Trophoblast cell (in vitro differentiated cells and primary cell): ENCODE measurements at regions not wholly inside any gene's neighbourhood (a gene's known extent, or its start where the extent isn't known, plus 50 kb on each side); places are given as distances from the start of the nearest gene placed in this dataset.
A peak's percentile ranks its signal among the peaks of the same experiment; 100 is the strongest.

Source experiments
- DNase-seq, 2 donors: peaks; one replicate each; pipeline ENCODE4 v3.0.0-alpha.2; 2016
- H2AFZ ChIP-seq: 2 replicates; pipeline ENCODE4 v1.6.1; 2013; ENCODE audit warnings: low read length, moderate library complexity, mild to moderate bottlenecking; ENCODE audit not compliant: insufficient read depth, poor library complexity
- H2AK5ac ChIP-seq: 2 replicates; pipeline ENCODE4 v1.6.1; 2013; ENCODE audit warnings: mild to moderate bottlenecking, low read length
- H2BK120ac ChIP-seq: 2 replicates; pipeline ENCODE4 v1.6.1; 2013; ENCODE audit warnings: low read length, mild to moderate bottlenecking, moderate library complexity; ENCODE audit not compliant: insufficient read depth, poor library complexity
- H2BK12ac ChIP-seq: 2 replicates; pipeline ENCODE4 v1.6.1; 2013; ENCODE audit warnings: mild to moderate bottlenecking, low read length, moderate library complexity
- H2BK5ac ChIP-seq: 2 replicates; pipeline ENCODE4 v1.6.1; 2013; ENCODE audit warnings: low read length, low read depth, moderate library complexity, mild to moderate bottlenecking; ENCODE audit not compliant: poor library complexity
- H3K14ac ChIP-seq: 2 replicates; pipeline ENCODE4 v1.6.1; 2013; ENCODE audit warnings: mild to moderate bottlenecking, low read length
- H3K18ac ChIP-seq: 2 replicates; pipeline ENCODE4 v1.6.1; 2013; ENCODE audit warnings: mild to moderate bottlenecking, low read length
- H3K23ac ChIP-seq: 2 replicates; pipeline ENCODE4 v1.6.1; 2013; ENCODE audit warnings: low read length
- H3K27ac ChIP-seq: 2 replicates; pipeline ENCODE4 v1.5.1; 2013; ENCODE audit warnings: low read depth, mild to moderate bottlenecking, inconsistent platforms, low read length, moderate library complexity
- H3K27me3 ChIP-seq: 2 replicates; pipeline ENCODE4 v1.6.1; 2013; ENCODE audit warnings: inconsistent platforms, mild to moderate bottlenecking, low read length, moderate library complexity; ENCODE audit not compliant: insufficient read depth
- H3K36me3 ChIP-seq, 2 experiments: 1 replicate in 1 of 2; 2 replicates in 1 of 2; pipeline ENCODE4 v1.6.1; 2013; ENCODE audit warnings: low read length in 2 of 2, mild to moderate bottlenecking in 2 of 2, moderate library complexity in 1 of 2; ENCODE audit not compliant: insufficient read depth in 2 of 2, control insufficient read depth in 1 of 2
- H3K4ac ChIP-seq: 2 replicates; pipeline ENCODE4 v1.6.1; 2013; ENCODE audit warnings: low read depth, mild to moderate bottlenecking, low read length, moderate library complexity
- H3K4me1 ChIP-seq, 2 experiments: 1 replicate in 1 of 2; 2 replicates in 1 of 2; pipeline ENCODE4 v1.6.1; 2013; ENCODE audit warnings: low read length in 2 of 2, mild to moderate bottlenecking in 2 of 2, moderate library complexity in 1 of 2; ENCODE audit not compliant: insufficient read depth in 2 of 2, control insufficient read depth in 1 of 2
- H3K4me2 ChIP-seq: 2 replicates; pipeline ENCODE4 v1.6.1; 2013; ENCODE audit warnings: inconsistent platforms, mild to moderate bottlenecking, low read length, moderate library complexity
- H3K4me3 ChIP-seq: 2 replicates; pipeline ENCODE4 v1.5.1; 2013; ENCODE audit warnings: mild to moderate bottlenecking, low read depth, low read length, inconsistent platforms
- H3K79me1 ChIP-seq: one replicate; pipeline ENCODE4 v1.6.1; 2013; ENCODE audit warnings: low read length
- H3K79me2 ChIP-seq: 2 replicates; pipeline ENCODE4 v1.6.1; 2013; ENCODE audit warnings: low read length, mild to moderate bottlenecking; ENCODE audit not compliant: control insufficient read depth, insufficient read depth, poor library complexity
- H3K9ac ChIP-seq: 2 replicates; pipeline ENCODE4 v1.6.1; 2013; ENCODE audit warnings: mild to moderate bottlenecking, low read length
- H3K9me3 ChIP-seq: 2 replicates; pipeline ENCODE4 v1.6.1; 2013; ENCODE audit warnings: low read depth, mild to moderate bottlenecking, control low read depth, inconsistent platforms, low read length; ENCODE audit not compliant: insufficient read depth
- H4K12ac ChIP-seq: 2 replicates; pipeline ENCODE4 v1.6.1; 2013; ENCODE audit warnings: low read depth, mild to moderate bottlenecking, low read length, moderate library complexity
- H4K8ac ChIP-seq: 2 replicates; pipeline ENCODE4 v1.6.1; 2013; ENCODE audit warnings: low read depth, mild to moderate bottlenecking, low read length, moderate library complexity
- H4K91ac ChIP-seq: one replicate; pipeline ENCODE4 v1.6.1; 2013; ENCODE audit warnings: low read depth, mild to moderate bottlenecking, low read length, moderate library complexity
- WGBS: extraction: QIAGEN DNeasy Blood & Tissue Kit; methylation state at CpG from one replicate; pipeline ENCODE4 v1.1.7; 2013; ENCODE audit warnings: missing lambda C conversion rate; ENCODE audit not compliant: insufficient read length, insufficient coverage; ENCODE audit errors: extremely low coverage; 5-methylcytosine and 5-hydroxymethylcytosine counted together

DNA sequence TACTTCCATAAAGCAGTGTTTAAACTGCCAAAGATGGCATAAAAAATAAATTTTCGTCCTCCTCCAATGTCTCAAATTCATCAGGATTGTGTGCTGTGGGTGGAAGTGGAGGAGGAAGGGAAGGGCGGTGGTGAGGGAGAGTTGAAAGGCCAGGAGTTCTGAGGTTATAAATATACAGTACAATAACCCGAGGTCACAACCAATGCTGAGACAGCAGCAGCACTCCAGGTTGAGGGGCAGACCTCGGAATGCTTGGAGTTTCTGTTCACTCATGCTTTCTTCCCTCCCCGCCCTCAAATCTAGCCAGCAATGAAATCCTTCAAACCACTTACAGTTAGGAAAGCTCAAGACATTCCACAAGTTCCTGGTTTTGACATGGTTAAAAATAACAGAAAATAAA is 134.0 kb upstream of the SMAD1 start:
- Histone ChIP-seq H3K9me3 (no peaks in the 10 kb centered on the region), H3K27me3 (no peaks in the 10 kb centered on the region), H3K4me2 (no peak overlapping the region), H3K79me1 (no peaks in the 10 kb centered on the region), H2BK5ac (no peak overlapping the region), H3K27ac (no peak overlapping the region), H4K12ac (no peak overlapping the region), H2BK120ac (no peak overlapping the region), H3K14ac (no peak overlapping the region), H3K4me3 (no peak overlapping the region), H2AFZ (no peak overlapping the region), H4K8ac (no peak overlapping the region), H3K23ac (no peak overlapping the region), H3K9ac (no peak overlapping the region), H2AK5ac (no peak overlapping the region), H4K91ac (no peak overlapping the region), H3K18ac (no peak overlapping the region), H3K36me3 (no peaks in the 10 kb centered on the region), H3K4me1 (peaks cover 0 to 4% of the 10 kb centered on the region in 2 experiments), H3K79me2 (no peaks in the 10 kb centered on the region), H3K4ac (no peak overlapping the region), H2BK12ac (no peak overlapping the region)
- no CpG with 5 or more reads among the region's 5 CpGs for WGBS
- DNase-seq = no peak

DNA sequence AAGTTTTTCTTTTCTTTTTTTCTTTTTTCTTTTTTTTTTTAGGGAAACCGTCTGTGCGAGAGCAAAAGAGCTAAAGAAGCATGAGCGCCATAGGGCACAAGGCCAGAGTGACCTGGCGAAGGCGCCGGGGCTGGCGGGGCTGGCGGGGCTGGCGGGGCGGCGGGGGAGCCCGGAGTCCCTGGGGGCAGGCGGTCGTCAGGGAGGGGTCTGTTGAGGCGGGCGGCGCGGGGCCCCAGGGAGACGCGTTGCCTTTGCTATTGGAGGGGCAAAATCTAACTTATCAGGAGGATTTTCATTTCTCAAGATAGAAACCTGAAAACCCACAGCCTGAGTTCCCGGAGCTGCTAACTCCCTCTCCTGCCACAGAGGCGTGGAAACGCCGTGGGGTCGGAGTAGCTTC is 135.6 kb upstream of the SMAD1 start:
- peaks cover 3 to 4% of the 10 kb centered on the region in 2 experiments for H3K4me1 ChIP-seq
- no peak overlapping the region for H3K9ac ChIP-seq
- H2AFZ ChIP-seq = no peak overlapping the region
- H3K27ac ChIP-seq = no peak overlapping the region
- H2BK12ac ChIP-seq = no peak overlapping the region
- H2AK5ac ChIP-seq = no peak overlapping the region
- no peak overlapping the region for H2BK120ac ChIP-seq
- no peaks in the 10 kb centered on the region for H3K27me3 ChIP-seq
- H3K4me2 ChIP-seq = no peak overlapping the region
- H3K4me3 ChIP-seq = no peak overlapping the region
- H3K14ac ChIP-seq = no peak overlapping the region
- no peaks in the 10 kb centered on the region for H3K36me3 ChIP-seq
- H2BK5ac ChIP-seq = no peak overlapping the region
- no peak overlapping the region for H4K91ac ChIP-seq
- no CpG with 5 or more reads among the region's 25 CpGs for WGBS
- H3K4ac ChIP-seq = no peak overlapping the region
- H3K9me3 ChIP-seq = no peaks in the 10 kb centered on the region
- H3K79me2 ChIP-seq = no peaks in the 10 kb centered on the region
- H3K79me1 ChIP-seq = no peaks in the 10 kb centered on the region
- no peak for DNase-seq
- H3K23ac ChIP-seq = no peak overlapping the region
- H4K8ac ChIP-seq = no peak overlapping the region
- H4K12ac ChIP-seq = no peak overlapping the region
- H3K18ac ChIP-seq = no peak overlapping the region

DNA sequence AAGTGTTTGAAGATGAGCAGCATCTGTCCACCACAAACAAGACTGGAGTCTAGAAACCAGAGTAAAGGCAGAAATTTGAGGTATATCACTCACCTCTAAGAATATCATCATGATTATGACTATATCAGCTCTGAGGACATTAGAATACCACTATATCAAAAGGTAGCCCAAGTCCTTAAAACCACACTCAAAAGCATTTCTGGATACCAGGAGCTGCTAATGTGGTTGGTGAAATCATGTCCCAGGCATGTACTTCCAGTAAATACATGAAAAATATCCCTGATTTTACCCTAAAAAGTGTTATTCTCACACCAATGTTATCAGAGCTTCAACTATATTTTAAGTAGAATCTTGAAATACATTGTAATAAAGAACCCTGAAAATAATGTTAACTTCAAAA is 136.3 kb upstream of the SMAD1 start:
- DNase-seq = no peak
- Histone ChIP-seq H3K18ac (no peak overlapping the region), H2BK12ac (no peak overlapping the region)

DNA sequence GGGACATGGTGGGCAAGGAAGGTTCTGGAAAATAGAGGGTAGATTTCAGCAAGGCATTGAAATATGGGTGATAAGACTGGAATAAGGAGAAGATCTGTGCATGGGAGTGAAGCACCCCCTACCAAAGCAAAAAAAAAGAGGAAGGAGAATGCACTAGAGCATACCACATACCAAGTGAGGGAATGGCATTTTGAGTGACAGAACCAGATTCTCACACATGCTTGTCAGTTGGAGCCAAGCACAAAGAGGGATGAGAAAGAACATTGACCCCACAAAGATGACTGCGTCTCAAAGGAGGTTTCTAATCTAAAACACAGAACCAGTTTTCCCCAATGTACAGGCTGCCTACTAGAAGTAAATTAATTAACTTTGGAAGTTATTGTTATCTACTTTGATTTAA is 140.3 kb upstream of the SMAD1 start:
- Histone ChIP-seq H4K12ac (no peak overlapping the region), H3K14ac (no peak overlapping the region), H3K4me2 (no peak overlapping the region), H3K4me3 (no peak overlapping the region), H3K79me2 (no peaks in the 10 kb centered on the region), H4K91ac (no peak overlapping the region), H3K9me3 (no peaks in the 10 kb centered on the region), H2AFZ (no peak overlapping the region), H4K8ac (no peak overlapping the region), H3K27me3 (no peaks in the 10 kb centered on the region), H3K79me1 (no peaks in the 10 kb centered on the region), H2BK12ac (no peak overlapping the region), H3K4me1 (peaks cover 0 to 3% of the 10 kb centered on the region in 2 experiments), H3K18ac (no peak overlapping the region), H2AK5ac (no peak overlapping the region), H3K4ac (no peak overlapping the region), H2BK5ac (no peak overlapping the region), H3K9ac (no peak overlapping the region), H3K36me3 (no peaks in the 10 kb centered on the region), H3K23ac (no peak overlapping the region), H2BK120ac (no peak overlapping the region), H3K27ac (no peak overlapping the region)
- DNase-seq = peak in 1 of 2 donors; percentile 25
- WGBS = no CpG with 5 or more reads among the region's 1 CpG

More for the DNA sequence above, 136.3 kb upstream of the SMAD1 start:
- Histone ChIP-seq H3K27me3 (no peaks in the 10 kb centered on the region), H3K79me2 (no peaks in the 10 kb centered on the region), H3K79me1 (no peaks in the 10 kb centered on the region), H2AFZ (no peak overlapping the region), H2BK120ac (no peak overlapping the region), H3K4me3 (no peak overlapping the region), H3K4me1 (peaks cover 3 to 4% of the 10 kb centered on the region in 2 experiments), H3K27ac (no peak overlapping the region), H3K4ac (no peak overlapping the region), H3K9ac (no peak overlapping the region), H3K4me2 (no peak overlapping the region), H2AK5ac (no peak overlapping the region), H4K8ac (no peak overlapping the region), H3K23ac (no peak overlapping the region), H4K12ac (no peak overlapping the region), H3K14ac (no peak overlapping the region), H3K9me3 (no peaks in the 10 kb centered on the region), H4K91ac (no peak overlapping the region), H2BK5ac (no peak overlapping the region), H3K36me3 (no peaks in the 10 kb centered on the region)
